ENCODE measurements at regions not wholly inside any gene's neighbourhood (a gene's known extent, or its start where the extent isn't known, plus 50 kb on each side); places are given as distances from the start of the nearest gene placed in this dataset.

- no peak for DNase-seq
- Mint-ChIP-seq H3K36me3 (no peaks in the 10 kb centered on the region), H3K27ac (no peak overlapping the region), H3K4me3 (no peak overlapping the region), H3K27me3 (no peaks in the 10 kb centered on the region), H3K9me3 (no peaks in the 10 kb centered on the region), H3K4me1 (ENCODE audit: low read depth) (no peaks in the 10 kb centered on the region)
- intact Hi-C loops (cut with micrococcal nuclease), result loop anchor here (10.0 kb wide), 2 partner anchors 212 to 218 kb away; partner anchors contain the start of gene IER5L
- POLR2A ChIA-PET, result no interaction called here
- CTCF ChIA-PET, result no interaction called here
Observed at GRCh38 chr9:129386812-129387177, 208.7 kb upstream of the IER5L start.

- H3K9me3 Mint-ChIP-seq, result no peaks in the 10 kb centered on the region
- no peaks in the 10 kb centered on the region for H3K4me1 Mint-ChIP-seq (ENCODE audit: low read depth)
- intact Hi-C loops (cut with micrococcal nuclease), result loop anchor here (10.0 kb wide), 2 partner anchors 211 to 219 kb away; partner anchors contain the start of gene IER5L
- ChIA-PET CTCF (no interaction called here), POLR2A (no interaction called here)
- H3K36me3 Mint-ChIP-seq, result no peaks in the 10 kb centered on the region
- no peak overlapping the region for H3K4me3 Mint-ChIP-seq
- H3K27me3 Mint-ChIP-seq, result no peaks in the 10 kb centered on the region
- no peak for DNase-seq
- H3K27ac Mint-ChIP-seq, result no peak overlapping the region
Observed at GRCh38 chr9:129385211-129385934, 207.3 kb upstream of the IER5L start.

- ChIA-PET POLR2A (no interaction called here), CTCF (interaction anchor here (0.7 kb wide), 1 partner anchor 751 kb away, joined by 3 read pairs; no protein-coding TSS in a partner anchor)
- Mint-ChIP-seq H3K9me3 (no peaks in the 10 kb centered on the region), H3K4me1 (ENCODE audit: low read depth) (no peaks in the 10 kb centered on the region), H3K27ac (no peak overlapping the region), H3K27me3 (no peaks in the 10 kb centered on the region), H3K36me3 (no peaks in the 10 kb centered on the region), H3K4me3 (peak overlapping the region; percentile 12)
- intact Hi-C loops (cut with micrococcal nuclease), result loop anchor here (10.0 kb wide), 2 partner anchors 210 to 220 kb away; partner anchors contain the start of gene IER5L
- no peak for DNase-seq
Observed at GRCh38 chr9:129384491-129385210, 206.6 kb upstream of the IER5L start.

GRCh38 chr9:129383561-129384490 lies 205.8 kb upstream of the IER5L start:
- no peaks in the 10 kb centered on the region for H3K36me3 Mint-ChIP-seq
- no peaks in the 10 kb centered on the region for H3K9me3 Mint-ChIP-seq
- peak overlapping the region; percentile 23 for H3K27ac Mint-ChIP-seq
- H3K4me1 Mint-ChIP-seq (ENCODE audit: low read depth), result no peaks in the 10 kb centered on the region
- DNase-seq, result peak; percentile 74
- H3K27me3 Mint-ChIP-seq, result no peaks in the 10 kb centered on the region
- ChIA-PET POLR2A (interaction anchor here (1.2 kb wide), 1 partner anchor 76 kb away, joined by 3 read pairs; no protein-coding TSS in a partner anchor), CTCF (interaction anchor here (0.7 to 1.6 kb wide), 5 partner anchors 10 to 751 kb away, joined by 3 to 5 read pairs (median 3); no protein-coding TSS in a partner anchor)
- intact Hi-C loops (cut with micrococcal nuclease), result loop anchor here (10.0 kb wide), 2 partner anchors 209 to 221 kb away; partner anchors contain the start of gene IER5L
- H3K4me3 Mint-ChIP-seq, result peak overlapping the region; percentile 61

- Mint-ChIP-seq H3K9me3 (no peaks in the 10 kb centered on the region), H3K27ac (no peak overlapping the region), H3K4me3 (peak overlapping the region; percentile 16), H3K4me1 (ENCODE audit: low read depth) (no peaks in the 10 kb centered on the region), H3K27me3 (no peaks in the 10 kb centered on the region), H3K36me3 (no peaks in the 10 kb centered on the region)
- intact Hi-C loops (cut with micrococcal nuclease), result loop anchor here (10.0 kb wide), 2 partner anchors 208 to 222 kb away; partner anchors contain the start of gene IER5L
- no peak for DNase-seq
- CTCF ChIA-PET, result interaction anchor here (0.7 to 1.6 kb wide), 5 partner anchors 9 to 107 kb away, joined by 3 to 5 read pairs (median 3); no protein-coding TSS in a partner anchor
- POLR2A ChIA-PET, result interaction anchor here (1.2 kb wide), 1 partner anchor 77 kb away, joined by 3 read pairs; no protein-coding TSS in a partner anchor
Observed at GRCh38 chr9:129383019-129383560, 205.0 kb upstream of the IER5L start.

GRCh38 chr9:129382281-129383018 lies 204.4 kb upstream of the IER5L start:
- DNase-seq, result no peak
- no peaks in the 10 kb centered on the region for H3K9me3 Mint-ChIP-seq
- H3K36me3 Mint-ChIP-seq, result no peaks in the 10 kb centered on the region
- CTCF ChIA-PET, result interaction anchor here (0.7 to 1.6 kb wide), 5 partner anchors 8 to 46 kb away, joined by 3 to 5 read pairs (median 3); no protein-coding TSS in a partner anchor
- no peak overlapping the region for H3K4me3 Mint-ChIP-seq
- intact Hi-C loops (cut with micrococcal nuclease), result loop anchor here (10.0 kb wide), 2 partner anchors 208 to 222 kb away; partner anchors contain the start of gene IER5L
- POLR2A ChIA-PET, result no interaction called here
- H3K4me1 Mint-ChIP-seq (ENCODE audit: low read depth), result no peaks in the 10 kb centered on the region
- no peaks in the 10 kb centered on the region for H3K27me3 Mint-ChIP-seq
- no peak overlapping the region for H3K27ac Mint-ChIP-seq

GRCh38 chr9:129381481-129381957 lies 203.5 kb upstream of the IER5L start:
- H3K27me3 Mint-ChIP-seq, result no peaks in the 10 kb centered on the region
- no peak overlapping the region for H3K4me3 Mint-ChIP-seq
- intact Hi-C loops (cut with micrococcal nuclease), result loop anchor here (10.0 kb wide), 2 partner anchors 207 to 223 kb away; partner anchors contain the start of gene IER5L
- ChIA-PET CTCF (interaction anchor here (0.8 kb wide), 1 partner anchor 9 kb away, joined by 3 read pairs; no protein-coding TSS in a partner anchor), POLR2A (no interaction called here)
- H3K4me1 Mint-ChIP-seq (ENCODE audit: low read depth), result no peaks in the 10 kb centered on the region
- no peak overlapping the region for H3K27ac Mint-ChIP-seq
- DNase-seq, result no peak
- H3K9me3 Mint-ChIP-seq, result no peaks in the 10 kb centered on the region
- no peaks in the 10 kb centered on the region for H3K36me3 Mint-ChIP-seq

- no peak overlapping the region for H3K27ac Mint-ChIP-seq
- ChIA-PET CTCF (no interaction called here), POLR2A (no interaction called here)
- no peaks in the 10 kb centered on the region for H3K36me3 Mint-ChIP-seq
- H3K4me3 Mint-ChIP-seq, result no peak overlapping the region
- H3K4me1 Mint-ChIP-seq (ENCODE audit: low read depth), result no peaks in the 10 kb centered on the region
- no peak for DNase-seq
- H3K27me3 Mint-ChIP-seq, result no peaks in the 10 kb centered on the region
- intact Hi-C loops (cut with micrococcal nuclease), result loop anchor here (10.0 kb wide), 2 partner anchors 206 to 224 kb away; partner anchors contain the start of gene IER5L
- H3K9me3 Mint-ChIP-seq, result no peaks in the 10 kb centered on the region
Observed at GRCh38 chr9:129380961-129381401, 202.9 kb upstream of the IER5L start.

- Mint-ChIP-seq H3K4me1 (ENCODE audit: low read depth) (no peaks in the 10 kb centered on the region), H3K9me3 (no peaks in the 10 kb centered on the region), H3K36me3 (no peaks in the 10 kb centered on the region), H3K4me3 (no peak overlapping the region), H3K27ac (no peak overlapping the region), H3K27me3 (no peaks in the 10 kb centered on the region)
- CTCF ChIA-PET, result no interaction called here
- POLR2A ChIA-PET, result no interaction called here
- no peak for DNase-seq
- intact Hi-C loops (cut with micrococcal nuclease), result loop anchor here (10.0 kb wide), 2 partner anchors 205 to 225 kb away; partner anchors contain the start of gene IER5L
Observed at GRCh38 chr9:129379886-129380285, 201.8 kb upstream of the IER5L start.

GRCh38 chr9:129379181-129379836 lies 201.2 kb upstream of the IER5L start:
- no peaks in the 10 kb centered on the region for H3K9me3 Mint-ChIP-seq

More at GRCh38 chr9:129379181-129379836, 201.2 kb upstream of the IER5L start:
- ChIA-PET POLR2A (no interaction called here), CTCF (interaction anchor here (0.6 kb wide), 1 partner anchor 181 kb away, joined by 6 read pairs; no protein-coding TSS in a partner anchor)
- DNase-seq, result no peak
- intact Hi-C loops (cut with micrococcal nuclease), result no loop called here
- Mint-ChIP-seq H3K27ac (no peak overlapping the region), H3K4me1 (ENCODE audit: low read depth) (no peaks in the 10 kb centered on the region), H3K4me3 (no peak overlapping the region), H3K27me3 (no peaks in the 10 kb centered on the region), H3K36me3 (no peaks in the 10 kb centered on the region)
